Sigmoid colon (tissue), 4 donors: ENCODE measurements at regions not wholly inside any gene's neighbourhood (a gene's known extent, or its start where the extent isn't known, plus 50 kb on each side); places are given as distances from the start of the nearest gene placed in this dataset.

Source experiments
- CTCF ChIP-seq, 4 experiments: fragments of 450-650 bp in 3 of 4; fragments of 200-600 bp in 1 of 4; IDR thresholded peaks; one replicate each; pipeline ENCODE4 v1.5.1; 2016 to 2019; ENCODE audit warnings: antibody characterized with exemption in 4 of 4, mild to moderate bottlenecking in 3 of 4, moderate library complexity in 2 of 4
- EP300 ChIP-seq, 4 donors: sonication (generic); formaldehyde crosslinking; IDR thresholded peaks; one replicate each; pipeline ENCODE4 v1.6.1; 2017; ENCODE audit warnings: antibody characterized with exemption in 4 of 4
- POLR2A ChIP-seq, 2 donors: fragments of 450-650 bp; IDR thresholded peaks; one replicate each; pipeline ENCODE4 v1.6.1; 2016; ENCODE audit warnings: antibody characterized with exemption in 2 of 2, mild to moderate bottlenecking in 2 of 2, moderate library complexity in 2 of 2
- POLR2AphosphoS5 ChIP-seq, 4 donors: sonication (generic); formaldehyde crosslinking; IDR thresholded peaks; one replicate each; pipeline ENCODE4 v1.6.1; 2017; ENCODE audit warnings: antibody characterized with exemption in 4 of 4

GRCh38 chr19:31562966-31563612 is 213.9 kb upstream of the TSHZ3 start:
- TF ChIP-seq CTCF (IDR thresholded peaks at IDR 0.05): no peak
- TF ChIP-seq POLR2AphosphoS5 (IDR thresholded peaks at IDR 0.05): no peak
- TF ChIP-seq POLR2A (IDR thresholded peaks at IDR 0.05): no peak
- no peak for TF ChIP-seq EP300 (IDR thresholded peaks at IDR 0.05)
